Thyroid gland (tissue), 4 donors: ENCODE measurements at regions not wholly inside any gene's neighbourhood (a gene's known extent, or its start where the extent isn't known, plus 50 kb on each side); places are given as distances from the start of the nearest gene placed in this dataset.

ENCODE experiments used
- CTCF ChIP-seq, 6 experiments: fragments of 200-600 bp in 3 of 6; fragments of 450-650 bp in 3 of 6; sonication (generic) in 3 of 6; IDR thresholded peaks; one replicate each; pipeline ENCODE4 v1.5.1; 2016 to 2019; ENCODE audit warnings: antibody characterized with exemption in 6 of 6, mild to moderate bottlenecking in 2 of 6, inconsistent platforms in 1 of 6, moderate library complexity in 1 of 6
- POLR2A ChIP-seq, 2 donors: fragments of 450-650 bp; IDR thresholded peaks; one replicate each; pipeline ENCODE4 v1.6.1; 2017; ENCODE audit warnings: antibody characterized with exemption in 2 of 2, mild to moderate bottlenecking in 2 of 2, moderate library complexity in 1 of 2

GRCh38 chr15:22258398-22259150 is 178.2 kb downstream of the OR4M2 start:
- TF ChIP-seq CTCF (IDR thresholded peaks at IDR 0.05) (no peak), POLR2A (IDR thresholded peaks at IDR 0.05) (no peak)
